Neural cell (in vitro differentiated cells): ENCODE measurements at regions not wholly inside any gene's neighbourhood (a gene's known extent, or its start where the extent isn't known, plus 50 kb on each side); places are given as distances from the start of the nearest gene placed in this dataset.
"Not testable (repeated sequence)": the region's sequence is repeated elsewhere in the genome, so short reads cannot be mapped to it uniquely, and the experiment has no call there.

Source experiments
- H2AFZ ChIP-seq: fragments of 200-600, 300-800 bp; sonication (generic), shearing (Covaris generic); 2 replicates; pipeline ENCODE4 v1.6.0; 2014; ENCODE audit warnings: low read depth, mild to moderate bottlenecking, antibody characterized with exemption, low read length, moderate library complexity
- H3F3A ChIP-seq: fragments of 200-600 bp; shearing (Covaris generic); 2 replicates; pipeline ENCODE4 v1.6.1; 2016; ENCODE audit warnings: mild to moderate bottlenecking, moderate library complexity, mixed read lengths, antibody characterized with exemption, low read length; ENCODE audit not compliant: insufficient read depth, poor library complexity, severe bottlenecking
- H3K27ac ChIP-seq: fragments of 200-600, 300-800 bp; sonication (generic), shearing (Covaris generic); 2 replicates; pipeline ENCODE4 v1.5.1; 2014; ENCODE audit warnings: mild to moderate bottlenecking, low read length, moderate library complexity
- H3K27me3 ChIP-seq: fragments of 300-800, 200-600 bp; sonication (generic), shearing (Covaris generic); 2 replicates; pipeline ENCODE4 v1.6.0; 2014; ENCODE audit warnings: mild to moderate bottlenecking, low read depth, low read length, moderate library complexity; ENCODE audit not compliant: insufficient read depth
- H3K36me3 ChIP-seq: fragments of 300-800, 200-600 bp; sonication (generic), shearing (Covaris generic); 2 replicates; pipeline ENCODE4 v1.5.1; 2014; ENCODE audit warnings: mild to moderate bottlenecking, antibody characterized with exemption, low read length, moderate library complexity; ENCODE audit not compliant: insufficient read depth
- H3K4me2 ChIP-seq: fragments of 300-800, 200-600 bp; sonication (generic), shearing (Covaris generic); 2 replicates; pipeline ENCODE4 v1.6.0; 2014; ENCODE audit warnings: mild to moderate bottlenecking, low read length
- H3K4me3 ChIP-seq: fragments of 300-800, 200-600 bp; sonication (generic), shearing (Covaris generic); 2 replicates; pipeline ENCODE4 v1.5.1; 2014; ENCODE audit warnings: mild to moderate bottlenecking, low read length, moderate library complexity
- H3K79me2 ChIP-seq: fragments of 200-600 bp; shearing (Covaris generic); replicated peaks from 2 replicates; pipeline ENCODE4 v1.6.0; 2014; ENCODE audit warnings: mild to moderate bottlenecking, low read length, moderate library complexity; ENCODE audit not compliant: insufficient read depth
- H3K9ac ChIP-seq: fragments of 300-800, 200-600 bp; sonication (generic), shearing (Covaris generic); 2 replicates; pipeline ENCODE4 v1.6.1; 2016; ENCODE audit warnings: mild to moderate bottlenecking, low read length, mixed read lengths
- H3K9me2 ChIP-seq: fragments of 200-600 bp; shearing (Covaris generic); 2 replicates; pipeline ENCODE4 v1.6.1; 2016; ENCODE audit warnings: mild to moderate bottlenecking, low read length, mixed read lengths; ENCODE audit not compliant: insufficient read depth
- H3K9me3 ChIP-seq: fragments of 200-600, 300-800 bp; sonication (generic), shearing (Covaris generic); 2 replicates; pipeline ENCODE4 v1.6.1; 2016; ENCODE audit warnings: mild to moderate bottlenecking, mixed run types, low read length, moderate library complexity, mixed read lengths
- H4K20me1 ChIP-seq: fragments of 200-600 bp; shearing (Covaris generic); 2 replicates; pipeline ENCODE4 v1.6.1; 2016; ENCODE audit warnings: mild to moderate bottlenecking, mixed run types; ENCODE audit not compliant: insufficient read depth
- EP300 ChIP-seq: fragments of 450-650 bp; conservative IDR thresholded peaks from 2 replicates; pipeline ENCODE4 v1.6.1; 2014; ENCODE audit warnings: antibody characterized with exemption, mild to moderate bottlenecking, moderate library complexity; ENCODE audit not compliant: poor library complexity, severe bottlenecking
- EZH2 ChIP-seq: fragments of 200-600, 300-800 bp; shearing (Covaris generic), sonication (generic); IDR thresholded peaks from 2 replicates; pipeline ENCODE4 v1.6.1; 2014; ENCODE audit warnings: antibody characterized with exemption, low read length, borderline replicate concordance, mild to moderate bottlenecking; ENCODE audit not compliant: insufficient read depth, poor library complexity, severe bottlenecking
- MXI1 ChIP-seq: fragments of 450-650 bp; conservative IDR thresholded peaks from 2 replicates; pipeline ENCODE4 v1.6.1; 2014; ENCODE audit warnings: antibody characterized with exemption, mild to moderate bottlenecking; ENCODE audit not compliant: poor library complexity, severe bottlenecking
- POLR2AphosphoS5 ChIP-seq: IDR thresholded peaks from 2 replicates; pipeline ENCODE4 v1.6.1; 2012
- RAD21 ChIP-seq: fragments of 450-650 bp; conservative IDR thresholded peaks from 2 replicates; pipeline ENCODE4 v1.6.1; 2014; ENCODE audit warnings: antibody characterized with exemption, mild to moderate bottlenecking, moderate library complexity
- SMC3 ChIP-seq: fragments of 450-650 bp; conservative IDR thresholded peaks from 2 replicates; pipeline ENCODE4 v1.6.1; 2014; ENCODE audit warnings: antibody characterized with exemption, mild to moderate bottlenecking, moderate library complexity; ENCODE audit not compliant: poor library complexity
- TAF1 ChIP-seq: IDR thresholded peaks from 2 replicates; pipeline ENCODE4 v1.6.1; 2012; ENCODE audit warnings: low read depth
- TF ChIP-seq, protein P1 (sequence below): fragments of 450-650 bp; IDR thresholded peaks from 2 replicates; pipeline ENCODE4 v1.5.1; 2014; ENCODE audit warnings: antibody characterized with exemption, mild to moderate bottlenecking, moderate library complexity; ENCODE audit not compliant: poor library complexity, severe bottlenecking
- TF ChIP-seq, protein P2 (sequence below): IDR thresholded peaks from 2 replicates; pipeline ENCODE4 v1.6.1; 2012; ENCODE audit warnings: borderline replicate concordance

DNA sequence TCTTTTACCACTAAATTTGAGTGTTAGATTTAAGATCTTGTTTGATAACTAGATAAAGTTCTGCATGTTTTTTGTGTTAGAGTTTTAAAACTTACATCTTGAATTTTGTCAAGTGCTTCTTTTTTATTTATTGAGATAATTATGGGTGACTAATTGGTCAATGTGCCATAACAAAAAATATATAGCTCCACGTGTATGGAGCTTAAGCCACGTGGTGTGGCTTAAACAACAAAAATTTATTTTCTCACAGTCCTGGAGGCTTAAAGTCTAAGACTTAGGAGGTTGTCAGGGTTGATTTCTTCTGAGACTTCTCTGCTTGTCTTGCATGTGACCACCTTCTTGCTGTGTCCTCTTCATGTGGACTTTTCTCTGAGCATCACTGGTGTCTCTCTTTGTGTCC, 1425.2 kb downstream of the CDY2B start:
- H3K27ac ChIP-seq = no peak overlapping the region
- H3K4me2 ChIP-seq = no peak overlapping the region
- no peak for TF ChIP-seq RAD21
- TF ChIP-seq, protein P1, sequence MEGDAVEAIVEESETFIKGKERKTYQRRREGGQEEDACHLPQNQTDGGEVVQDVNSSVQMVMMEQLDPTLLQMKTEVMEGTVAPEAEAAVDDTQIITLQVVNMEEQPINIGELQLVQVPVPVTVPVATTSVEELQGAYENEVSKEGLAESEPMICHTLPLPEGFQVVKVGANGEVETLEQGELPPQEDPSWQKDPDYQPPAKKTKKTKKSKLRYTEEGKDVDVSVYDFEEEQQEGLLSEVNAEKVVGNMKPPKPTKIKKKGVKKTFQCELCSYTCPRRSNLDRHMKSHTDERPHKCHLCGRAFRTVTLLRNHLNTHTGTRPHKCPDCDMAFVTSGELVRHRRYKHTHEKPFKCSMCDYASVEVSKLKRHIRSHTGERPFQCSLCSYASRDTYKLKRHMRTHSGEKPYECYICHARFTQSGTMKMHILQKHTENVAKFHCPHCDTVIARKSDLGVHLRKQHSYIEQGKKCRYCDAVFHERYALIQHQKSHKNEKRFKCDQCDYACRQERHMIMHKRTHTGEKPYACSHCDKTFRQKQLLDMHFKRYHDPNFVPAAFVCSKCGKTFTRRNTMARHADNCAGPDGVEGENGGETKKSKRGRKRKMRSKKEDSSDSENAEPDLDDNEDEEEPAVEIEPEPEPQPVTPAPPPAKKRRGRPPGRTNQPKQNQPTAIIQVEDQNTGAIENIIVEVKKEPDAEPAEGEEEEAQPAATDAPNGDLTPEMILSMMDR = no peak
- no peak for TF ChIP-seq TAF1
- TF ChIP-seq, protein P2, sequence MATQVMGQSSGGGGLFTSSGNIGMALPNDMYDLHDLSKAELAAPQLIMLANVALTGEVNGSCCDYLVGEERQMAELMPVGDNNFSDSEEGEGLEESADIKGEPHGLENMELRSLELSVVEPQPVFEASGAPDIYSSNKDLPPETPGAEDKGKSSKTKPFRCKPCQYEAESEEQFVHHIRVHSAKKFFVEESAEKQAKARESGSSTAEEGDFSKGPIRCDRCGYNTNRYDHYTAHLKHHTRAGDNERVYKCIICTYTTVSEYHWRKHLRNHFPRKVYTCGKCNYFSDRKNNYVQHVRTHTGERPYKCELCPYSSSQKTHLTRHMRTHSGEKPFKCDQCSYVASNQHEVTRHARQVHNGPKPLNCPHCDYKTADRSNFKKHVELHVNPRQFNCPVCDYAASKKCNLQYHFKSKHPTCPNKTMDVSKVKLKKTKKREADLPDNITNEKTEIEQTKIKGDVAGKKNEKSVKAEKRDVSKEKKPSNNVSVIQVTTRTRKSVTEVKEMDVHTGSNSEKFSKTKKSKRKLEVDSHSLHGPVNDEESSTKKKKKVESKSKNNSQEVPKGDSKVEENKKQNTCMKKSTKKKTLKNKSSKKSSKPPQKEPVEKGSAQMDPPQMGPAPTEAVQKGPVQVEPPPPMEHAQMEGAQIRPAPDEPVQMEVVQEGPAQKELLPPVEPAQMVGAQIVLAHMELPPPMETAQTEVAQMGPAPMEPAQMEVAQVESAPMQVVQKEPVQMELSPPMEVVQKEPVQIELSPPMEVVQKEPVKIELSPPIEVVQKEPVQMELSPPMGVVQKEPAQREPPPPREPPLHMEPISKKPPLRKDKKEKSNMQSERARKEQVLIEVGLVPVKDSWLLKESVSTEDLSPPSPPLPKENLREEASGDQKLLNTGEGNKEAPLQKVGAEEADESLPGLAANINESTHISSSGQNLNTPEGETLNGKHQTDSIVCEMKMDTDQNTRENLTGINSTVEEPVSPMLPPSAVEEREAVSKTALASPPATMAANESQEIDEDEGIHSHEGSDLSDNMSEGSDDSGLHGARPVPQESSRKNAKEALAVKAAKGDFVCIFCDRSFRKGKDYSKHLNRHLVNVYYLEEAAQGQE = no peak
- TF ChIP-seq MXI1 = no peak
- TF ChIP-seq POLR2AphosphoS5 = no peak
- TF ChIP-seq EZH2 = no peak
- no peak for TF ChIP-seq EP300
- TF ChIP-seq SMC3 = no peak
- H3K27me3 ChIP-seq = no peaks in the 10 kb centered on the region
- H3K79me2 ChIP-seq = no peaks in the 10 kb centered on the region
- H2AFZ ChIP-seq = no peak overlapping the region
- H3K36me3 ChIP-seq = no peaks in the 10 kb centered on the region
- no peaks in the 10 kb centered on the region for H4K20me1 ChIP-seq
- H3K4me3 ChIP-seq = no peak overlapping the region
- H3K9me3 ChIP-seq = no peaks in the 10 kb centered on the region
- H3K9me2 ChIP-seq = no peaks in the 10 kb centered on the region
- H3F3A ChIP-seq = no peaks in the 10 kb centered on the region
- no peak overlapping the region for H3K9ac ChIP-seq

DNA sequence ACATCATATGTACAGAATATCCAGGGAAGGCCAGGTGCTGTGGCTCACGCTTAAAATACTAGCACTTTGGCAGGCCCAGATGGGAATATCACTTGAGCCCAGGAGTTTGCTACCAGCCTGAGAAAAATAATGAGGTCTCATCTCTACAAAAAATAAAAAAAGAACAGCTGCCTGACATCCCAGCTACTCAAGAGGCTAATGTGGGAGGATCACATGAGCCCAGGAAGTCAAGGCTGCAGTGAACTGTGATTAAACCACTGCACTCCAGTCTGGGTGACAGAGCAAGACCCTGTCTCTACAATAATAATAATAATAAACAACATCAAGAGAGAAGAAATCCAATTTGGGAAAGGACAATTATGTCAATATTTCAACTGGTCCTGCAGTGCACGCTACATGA, 1433.9 kb downstream of the CDY2B start:
- no peak overlapping the region for H2AFZ ChIP-seq
- no peak overlapping the region for H3K4me2 ChIP-seq
- no peaks in the 10 kb centered on the region for H3K9me3 ChIP-seq
- TF ChIP-seq TAF1 = no peak
- TF ChIP-seq, protein P1 = no peak
- TF ChIP-seq SMC3 = no peak
- TF ChIP-seq RAD21 = no peak
- no peak for TF ChIP-seq MXI1
- TF ChIP-seq EP300 = no peak
- TF ChIP-seq POLR2AphosphoS5 = no peak
- no peak for TF ChIP-seq EZH2
- TF ChIP-seq, protein P2 = no peak
- H4K20me1 ChIP-seq = no peaks in the 10 kb centered on the region
- no peak overlapping the region for H3K27ac ChIP-seq
- no peak overlapping the region for H3K9ac ChIP-seq
- no peaks in the 10 kb centered on the region for H3F3A ChIP-seq
- H3K9me2 ChIP-seq = no peaks in the 10 kb centered on the region
- H3K36me3 ChIP-seq = no peaks in the 10 kb centered on the region
- no peaks in the 10 kb centered on the region for H3K79me2 ChIP-seq
- H3K27me3 ChIP-seq = no peaks in the 10 kb centered on the region
- no peak overlapping the region for H3K4me3 ChIP-seq

DNA sequence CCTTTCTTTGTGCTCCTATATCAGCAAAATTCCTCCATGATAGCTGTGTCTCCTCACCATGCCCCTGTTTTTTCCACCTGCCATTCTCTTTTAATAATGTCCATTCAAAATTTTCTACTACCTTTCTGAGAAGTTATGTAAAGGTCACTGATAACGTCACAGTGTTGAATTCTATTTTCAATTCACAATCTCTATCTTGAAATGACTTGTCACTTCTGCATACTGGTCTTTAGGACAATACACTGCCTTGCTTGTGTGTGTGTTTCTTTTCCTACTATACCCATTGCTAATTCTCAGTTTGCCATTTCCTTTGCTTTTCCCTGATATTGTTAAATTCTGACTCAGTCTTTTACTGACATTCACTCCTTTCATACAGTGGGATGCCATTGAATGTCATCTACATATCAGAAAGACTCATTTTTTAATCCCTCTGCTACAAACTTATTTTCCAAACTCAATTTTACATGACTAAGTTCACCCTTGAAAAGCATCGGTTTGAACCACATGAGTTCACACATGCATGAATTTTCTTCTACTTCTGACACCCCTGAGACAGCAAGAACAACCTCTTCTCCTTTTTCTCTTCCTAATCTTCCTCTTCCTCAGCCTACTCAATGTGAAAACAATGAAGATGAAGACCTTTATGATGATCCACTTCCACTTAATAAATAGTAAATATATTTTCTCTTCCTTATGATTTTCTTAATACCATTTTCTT, 1470.7 kb downstream of the CDY2B start:
- H3K4me3 ChIP-seq, H3K27me3 ChIP-seq, H3K4me2 ChIP-seq, H3K9me2 ChIP-seq, H3K9ac ChIP-seq, H3K27ac ChIP-seq, H2AFZ ChIP-seq, H3K9me3 ChIP-seq, H4K20me1 ChIP-seq, H3F3A ChIP-seq, H3K36me3 ChIP-seq, H3K79me2 ChIP-seq: not testable (repeated sequence)
